Liver (tissue), 3 donors: ENCODE measurements at regions not wholly inside any gene's neighbourhood (a gene's known extent, or its start where the extent isn't known, plus 50 kb on each side); places are given as distances from the start of the nearest gene placed in this dataset.

Experiments
- EGR1 ChIP-seq, 2 donors: IDR thresholded peaks; 2 replicates each; pipeline ENCODE4 v1.6.1; 2016 to 2018; ENCODE audit warnings: antibody characterized with exemption in 2 of 2, low read depth in 2 of 2
- RAD21 ChIP-seq, 2 donors: IDR thresholded peaks; 2 replicates each; pipeline ENCODE4 v1.6.1; 2016; ENCODE audit warnings: antibody characterized with exemption in 2 of 2, mild to moderate bottlenecking in 2 of 2
- TAF1 ChIP-seq: conservative IDR thresholded peaks from 2 replicates; pipeline ENCODE4 v1.6.1; 2016; ENCODE audit warnings: antibody characterized with exemption, mild to moderate bottlenecking
- TF ChIP-seq, protein P1 (sequence below): fragments of 150-350 bp; IDR thresholded peaks from 2 replicates; pipeline ENCODE4 v1.5.1; 2017; ENCODE audit warnings: improper control_type of control experiment, low read depth, low read length; ENCODE audit not compliant: missing input control
- donor health status: healthy.
- donor health status: healthy.

DNA sequence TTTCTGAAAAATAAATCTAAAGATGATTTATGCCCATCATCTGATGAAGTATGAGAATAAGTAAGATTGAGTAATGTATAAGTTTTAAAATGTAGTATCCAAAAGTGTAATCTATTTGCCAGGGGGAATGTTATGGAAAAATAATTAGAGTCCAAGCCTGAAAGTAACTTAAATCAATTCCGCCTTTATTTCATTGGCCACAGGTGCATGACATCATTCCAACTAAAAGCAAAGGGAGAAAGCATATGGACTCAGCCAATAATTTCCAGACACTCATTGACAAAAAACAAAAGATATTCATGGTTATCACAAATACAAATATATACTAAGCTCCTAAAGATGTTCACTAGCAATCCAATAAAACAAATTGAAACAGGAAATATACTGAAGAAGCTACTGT is 752.6 kb upstream of the TMEFF2 start:
- TF ChIP-seq TAF1, result no peak
- TF ChIP-seq RAD21 (IDR thresholded peaks at IDR 0.05), result no peak
- TF ChIP-seq, protein P1, sequence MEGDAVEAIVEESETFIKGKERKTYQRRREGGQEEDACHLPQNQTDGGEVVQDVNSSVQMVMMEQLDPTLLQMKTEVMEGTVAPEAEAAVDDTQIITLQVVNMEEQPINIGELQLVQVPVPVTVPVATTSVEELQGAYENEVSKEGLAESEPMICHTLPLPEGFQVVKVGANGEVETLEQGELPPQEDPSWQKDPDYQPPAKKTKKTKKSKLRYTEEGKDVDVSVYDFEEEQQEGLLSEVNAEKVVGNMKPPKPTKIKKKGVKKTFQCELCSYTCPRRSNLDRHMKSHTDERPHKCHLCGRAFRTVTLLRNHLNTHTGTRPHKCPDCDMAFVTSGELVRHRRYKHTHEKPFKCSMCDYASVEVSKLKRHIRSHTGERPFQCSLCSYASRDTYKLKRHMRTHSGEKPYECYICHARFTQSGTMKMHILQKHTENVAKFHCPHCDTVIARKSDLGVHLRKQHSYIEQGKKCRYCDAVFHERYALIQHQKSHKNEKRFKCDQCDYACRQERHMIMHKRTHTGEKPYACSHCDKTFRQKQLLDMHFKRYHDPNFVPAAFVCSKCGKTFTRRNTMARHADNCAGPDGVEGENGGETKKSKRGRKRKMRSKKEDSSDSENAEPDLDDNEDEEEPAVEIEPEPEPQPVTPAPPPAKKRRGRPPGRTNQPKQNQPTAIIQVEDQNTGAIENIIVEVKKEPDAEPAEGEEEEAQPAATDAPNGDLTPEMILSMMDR, result no peak
- TF ChIP-seq EGR1 (IDR thresholded peaks at IDR 0.05; ENCODE audit: low read depth in 2 of 2), result no peak
